ENCODE measurements at regions not wholly inside any gene's neighbourhood (a gene's known extent, or its start where the extent isn't known, plus 50 kb on each side); places are given as distances from the start of the nearest gene placed in this dataset.

DNA sequence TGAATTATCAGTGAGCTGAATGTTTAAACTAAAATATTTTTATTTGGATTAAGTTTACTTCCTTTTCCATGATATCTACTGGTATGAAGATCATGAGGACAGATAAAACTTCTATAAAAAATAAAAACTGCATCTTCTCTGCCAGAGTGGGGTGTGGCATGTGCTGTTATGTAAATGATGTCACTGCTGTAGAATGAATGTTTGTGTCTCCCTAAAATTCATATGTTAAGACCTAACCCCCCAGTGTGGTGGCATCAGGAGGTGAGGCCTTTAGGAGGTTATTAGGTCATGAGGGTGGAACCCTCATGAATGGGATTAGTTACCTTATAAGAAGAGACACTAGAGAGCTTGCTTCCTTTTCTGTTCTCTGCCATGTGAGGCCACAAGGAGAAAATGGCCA, 178.7 kb upstream of the DPH6 start:
- Histone ChIP-seq H3K4me3 (no peak overlapping the region), H3K36me3 (no peaks in the 10 kb centered on the region), H3K9me3 (no peaks in the 10 kb centered on the region), H3K4me1 (peaks cover 0 to 16% (median 11%) of the 10 kb centered on the region in 4 donors), H3K27ac (replicated peaks in 1 of 4) (no peak overlapping the region), H3K27me3 (no peaks in the 10 kb centered on the region)
- intact Hi-C loops (cut with DNase I) = no loop called here
- DNase-seq (ENCODE audit: extremely low spot score) = no peak
- TF ChIP-seq EP300 (IDR thresholded peaks at IDR 0.05) (no peak), POLR2A (IDR thresholded peaks at IDR 0.05; ENCODE audit: low read depth) (no peak), POLR2AphosphoS5 (IDR thresholded peaks at IDR 0.05) (no peak)
- TF ChIP-seq, protein P1, sequence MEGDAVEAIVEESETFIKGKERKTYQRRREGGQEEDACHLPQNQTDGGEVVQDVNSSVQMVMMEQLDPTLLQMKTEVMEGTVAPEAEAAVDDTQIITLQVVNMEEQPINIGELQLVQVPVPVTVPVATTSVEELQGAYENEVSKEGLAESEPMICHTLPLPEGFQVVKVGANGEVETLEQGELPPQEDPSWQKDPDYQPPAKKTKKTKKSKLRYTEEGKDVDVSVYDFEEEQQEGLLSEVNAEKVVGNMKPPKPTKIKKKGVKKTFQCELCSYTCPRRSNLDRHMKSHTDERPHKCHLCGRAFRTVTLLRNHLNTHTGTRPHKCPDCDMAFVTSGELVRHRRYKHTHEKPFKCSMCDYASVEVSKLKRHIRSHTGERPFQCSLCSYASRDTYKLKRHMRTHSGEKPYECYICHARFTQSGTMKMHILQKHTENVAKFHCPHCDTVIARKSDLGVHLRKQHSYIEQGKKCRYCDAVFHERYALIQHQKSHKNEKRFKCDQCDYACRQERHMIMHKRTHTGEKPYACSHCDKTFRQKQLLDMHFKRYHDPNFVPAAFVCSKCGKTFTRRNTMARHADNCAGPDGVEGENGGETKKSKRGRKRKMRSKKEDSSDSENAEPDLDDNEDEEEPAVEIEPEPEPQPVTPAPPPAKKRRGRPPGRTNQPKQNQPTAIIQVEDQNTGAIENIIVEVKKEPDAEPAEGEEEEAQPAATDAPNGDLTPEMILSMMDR (IDR thresholded peaks at IDR 0.05) = no peak

- Histone ChIP-seq H3K27me3 (no peaks in the 10 kb centered on the region), H3K27ac (replicated peaks in 1 of 4) (no peak overlapping the region), H3K4me1 (peaks cover 0 to 11% (median 8%) of the 10 kb centered on the region in 4 donors), H3K9me3 (no peaks in the 10 kb centered on the region), H3K4me3 (no peak overlapping the region), H3K36me3 (no peaks in the 10 kb centered on the region)
- intact Hi-C loops (cut with DNase I) = no loop called here
- DNase-seq (ENCODE audit: extremely low spot score) = no peak
- 97% methylated on average over 3 of the region's 3 CpGs for WGBS
- TF ChIP-seq POLR2AphosphoS5 (IDR thresholded peaks at IDR 0.05) (no peak), EP300 (IDR thresholded peaks at IDR 0.05) (no peak), POLR2A (IDR thresholded peaks at IDR 0.05; ENCODE audit: low read depth) (no peak)
- TF ChIP-seq, protein P1 (IDR thresholded peaks at IDR 0.05) = no peak
These were observed 179.4 kb upstream of the DPH6 start for GRCh38 chr15:35725353-35725752.

DNA sequence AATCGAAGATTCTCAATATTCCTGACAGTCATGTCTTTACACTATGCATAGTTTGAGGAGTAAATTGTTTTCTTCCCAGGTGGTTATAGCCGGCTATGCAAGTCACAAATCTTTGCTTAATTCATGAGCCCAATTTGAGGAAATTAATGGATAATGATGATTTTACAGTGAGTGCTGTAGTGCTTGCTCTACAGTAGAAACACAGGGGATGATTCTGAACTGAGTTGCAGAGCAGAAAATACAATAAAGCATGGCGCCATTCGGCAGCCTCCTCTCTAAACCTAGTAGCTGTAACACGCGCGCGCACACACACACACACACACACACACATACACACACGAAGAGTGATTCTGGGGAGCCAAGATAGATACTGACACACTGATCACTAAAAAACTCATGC, 181.7 kb upstream of the DPH6 start:
- TF ChIP-seq POLR2AphosphoS5 (IDR thresholded peaks at IDR 0.05) = no peak
- TF ChIP-seq EP300 (IDR thresholded peaks at IDR 0.05) = no peak
- no peak for TF ChIP-seq POLR2A (IDR thresholded peaks at IDR 0.05; ENCODE audit: low read depth)
- TF ChIP-seq, protein P1 (IDR thresholded peaks at IDR 0.05) = no peak
- Histone ChIP-seq H3K9me3 (no peaks in the 10 kb centered on the region), H3K27ac (replicated peaks in 1 of 4) (no peak overlapping the region), H3K4me3 (no peak overlapping the region), H3K4me1 (peaks cover 0 to 9% (median 8%) of the 10 kb centered on the region in 4 donors), H3K27me3 (no peaks in the 10 kb centered on the region), H3K36me3 (no peaks in the 10 kb centered on the region)
- 70% methylated on average over 9 of the region's 9 CpGs for WGBS
- DNase-seq (ENCODE audit: extremely low spot score) = no peak
- intact Hi-C loops (cut with DNase I) = no loop called here

DNA sequence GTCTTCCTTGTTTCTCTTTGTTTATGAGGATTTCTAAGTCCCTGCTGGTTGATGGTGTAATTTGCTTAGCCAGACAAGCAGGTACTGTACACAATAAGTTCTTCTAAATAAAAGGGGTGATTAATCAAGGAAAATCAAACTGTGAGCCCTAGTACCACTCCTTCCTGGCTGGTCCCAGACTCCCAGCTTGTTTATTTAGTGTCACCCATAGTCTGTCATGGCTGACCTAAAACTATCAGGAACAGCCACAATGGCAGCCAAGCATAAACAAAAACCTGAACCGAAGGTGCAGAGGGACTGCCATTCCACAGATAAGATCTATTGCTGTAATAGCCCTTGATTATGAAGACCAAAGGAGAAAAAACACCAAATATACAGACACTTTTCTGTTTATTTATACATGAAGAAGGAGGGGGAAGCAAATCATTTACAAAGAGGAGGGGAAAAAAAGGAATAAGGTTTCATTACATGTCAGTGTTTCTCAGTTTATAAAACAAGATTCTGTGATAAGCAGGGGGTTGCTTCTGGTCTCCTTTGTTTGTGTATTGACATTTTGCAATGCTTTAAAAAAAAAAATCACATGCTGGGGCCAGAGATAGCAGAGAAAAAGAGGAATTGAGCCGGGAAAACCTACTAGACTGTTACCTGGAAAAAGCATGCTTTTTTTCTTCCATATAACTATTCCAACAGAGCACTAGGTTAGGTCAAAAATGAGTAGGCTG, 182.4 kb upstream of the DPH6 start:
- no peak for DNase-seq (ENCODE audit: extremely low spot score)
- H3K36me3 ChIP-seq = no peaks in the 10 kb centered on the region
- H3K4me3 ChIP-seq = no peak overlapping the region
- 46% methylated on average over 2 of the region's 2 CpGs for WGBS
- H3K27ac ChIP-seq (replicated peaks in 1 of 4) = no peak overlapping the region
- H3K9me3 ChIP-seq = no peaks in the 10 kb centered on the region
- intact Hi-C loops (cut with DNase I) = no loop called here
- H3K4me1 ChIP-seq = peaks cover 0 to 9% (median 8%) of the 10 kb centered on the region in 4 donors
- no peaks in the 10 kb centered on the region for H3K27me3 ChIP-seq
- TF ChIP-seq POLR2A (IDR thresholded peaks at IDR 0.05; ENCODE audit: low read depth) = no peak
- no peak for TF ChIP-seq POLR2AphosphoS5 (IDR thresholded peaks at IDR 0.05)
- TF ChIP-seq, protein P1 (IDR thresholded peaks at IDR 0.05) = no peak
- no peak for TF ChIP-seq EP300 (IDR thresholded peaks at IDR 0.05)

- WGBS = 89% methylated on average over 2 of the region's 2 CpGs
- Histone ChIP-seq H3K27ac (replicated peaks in 1 of 4) (no peak overlapping the region), H3K9me3 (no peaks in the 10 kb centered on the region), H3K36me3 (no peaks in the 10 kb centered on the region), H3K4me1 (no peaks in the 10 kb centered on the region), H3K27me3 (no peaks in the 10 kb centered on the region), H3K4me3 (no peak overlapping the region)
- DNase-seq (ENCODE audit: extremely low spot score) = no peak
- intact Hi-C loops (cut with DNase I) = no loop called here
- TF ChIP-seq, protein P1 (IDR thresholded peaks at IDR 0.05) = no peak
- no peak for TF ChIP-seq POLR2AphosphoS5 (IDR thresholded peaks at IDR 0.05)
- TF ChIP-seq POLR2A (IDR thresholded peaks at IDR 0.05; ENCODE audit: low read depth) = no peak
- TF ChIP-seq EP300 (IDR thresholded peaks at IDR 0.05) = no peak
These were observed 190.2 kb upstream of the DPH6 start for GRCh38 chr15:35736150-35736549.

All from esophagus muscularis mucosa (tissue), 4 donors.